Testis (tissue), 2 donors: ENCODE measurements at regions not wholly inside any gene's neighbourhood (a gene's known extent, or its start where the extent isn't known, plus 50 kb on each side); places are given as distances from the start of the nearest gene placed in this dataset.

Source experiments
- DNase-seq: peaks from one replicate; pipeline ENCODE4 v3.0.0-alpha.2; 2019
- H3K27ac ChIP-seq, 2 donors: fragments of 200-600 bp; sonication (generic); one replicate each; pipeline ENCODE4 v1.5.1; 2019
- H3K27me3 ChIP-seq: fragments of 200-600 bp; sonication (generic); one replicate; pipeline ENCODE4 v1.5.1; 2019
- H3K36me3 ChIP-seq: fragments of 200-600 bp; sonication (generic); one replicate; pipeline ENCODE4 v1.5.1; 2017; ENCODE audit warnings: low read depth; ENCODE audit errors: missing control alignments
- H3K4me1 ChIP-seq: fragments of 200-600 bp; sonication (generic); one replicate; pipeline ENCODE4 v1.5.1; 2019
- H3K4me3 ChIP-seq, 2 donors: fragments of 200-600 bp; sonication (generic); one replicate each; pipeline ENCODE4 v1.5.1; 2017 to 2019
- H3K9me3 ChIP-seq: fragments of 200-600 bp; sonication (generic); one replicate; pipeline ENCODE4 v1.5.1; 2017
- POLR2A ChIP-seq: fragments of 450-650 bp; IDR thresholded peaks from one replicate; pipeline ENCODE4 v1.6.1; 2017; ENCODE audit warnings: antibody characterized with exemption, mild to moderate bottlenecking, moderate library complexity
- WGBS, 2 donors: methylation state at CpG; one replicate each; pipeline ENCODE4 v1.1.5; 2018; 5-methylcytosine and 5-hydroxymethylcytosine counted together
- intact Hi-C: fragments of 100-400 bp; cut with DNase I; formaldehyde crosslinking; loops from one replicate; pipeline ENCODE4 v1.15.1; 2023; ENCODE audit warnings: low total_unique reads
- TF ChIP-seq, protein P1 (sequence below), 3 experiments: fragments of 450-650 bp in 2 of 3; fragments of 200-600 bp in 1 of 3; sonication (generic) in 1 of 3; IDR thresholded peaks; one replicate each; pipeline ENCODE4 v1.5.1; 2016 to 2019; ENCODE audit warnings: antibody characterized with exemption in 3 of 3, mild to moderate bottlenecking in 2 of 3, moderate library complexity in 1 of 3

DNA sequence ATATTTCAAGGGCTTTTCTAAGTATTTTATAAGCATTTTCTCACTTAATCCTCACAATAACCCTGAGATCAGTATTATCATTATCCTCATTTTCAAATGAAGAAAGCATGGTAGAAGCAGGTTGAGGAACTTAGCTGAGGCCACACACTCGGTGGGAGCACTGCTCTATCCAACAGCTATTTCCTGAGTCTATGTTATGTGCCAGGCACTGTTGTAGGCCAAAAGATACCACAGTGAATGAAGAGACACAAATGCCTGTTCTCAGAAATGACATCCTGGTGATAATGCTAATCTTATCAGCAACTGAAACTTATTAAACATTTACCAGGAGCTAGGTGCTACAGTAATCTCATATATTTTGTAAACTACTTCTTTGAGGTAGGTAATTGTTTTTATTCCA, 553.9 kb upstream of the ARGLU1 start:
- Histone ChIP-seq H3K27me3 (no peaks in the 10 kb centered on the region), H3K9me3 (no peaks in the 10 kb centered on the region), H3K36me3 (no peaks in the 10 kb centered on the region), H3K4me3 (no peak overlapping the region), H3K4me1 (no peaks in the 10 kb centered on the region), H3K27ac (no peak overlapping the region)
- TF ChIP-seq, protein P1, sequence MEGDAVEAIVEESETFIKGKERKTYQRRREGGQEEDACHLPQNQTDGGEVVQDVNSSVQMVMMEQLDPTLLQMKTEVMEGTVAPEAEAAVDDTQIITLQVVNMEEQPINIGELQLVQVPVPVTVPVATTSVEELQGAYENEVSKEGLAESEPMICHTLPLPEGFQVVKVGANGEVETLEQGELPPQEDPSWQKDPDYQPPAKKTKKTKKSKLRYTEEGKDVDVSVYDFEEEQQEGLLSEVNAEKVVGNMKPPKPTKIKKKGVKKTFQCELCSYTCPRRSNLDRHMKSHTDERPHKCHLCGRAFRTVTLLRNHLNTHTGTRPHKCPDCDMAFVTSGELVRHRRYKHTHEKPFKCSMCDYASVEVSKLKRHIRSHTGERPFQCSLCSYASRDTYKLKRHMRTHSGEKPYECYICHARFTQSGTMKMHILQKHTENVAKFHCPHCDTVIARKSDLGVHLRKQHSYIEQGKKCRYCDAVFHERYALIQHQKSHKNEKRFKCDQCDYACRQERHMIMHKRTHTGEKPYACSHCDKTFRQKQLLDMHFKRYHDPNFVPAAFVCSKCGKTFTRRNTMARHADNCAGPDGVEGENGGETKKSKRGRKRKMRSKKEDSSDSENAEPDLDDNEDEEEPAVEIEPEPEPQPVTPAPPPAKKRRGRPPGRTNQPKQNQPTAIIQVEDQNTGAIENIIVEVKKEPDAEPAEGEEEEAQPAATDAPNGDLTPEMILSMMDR (IDR thresholded peaks at IDR 0.05) = no peak
- no peak for TF ChIP-seq POLR2A
- no peak for DNase-seq
- intact Hi-C loops = no loop called here
- 44 to 63% methylated on average over 1 of the region's 1 CpG for WGBS, 2 donors

GRCh38 chr13:107119989-107120881, 552.3 kb upstream of the ARGLU1 start:
- H3K36me3 ChIP-seq = no peaks in the 10 kb centered on the region
- no peaks in the 10 kb centered on the region for H3K4me1 ChIP-seq
- H3K4me3 ChIP-seq = no peak overlapping the region
- no peaks in the 10 kb centered on the region for H3K9me3 ChIP-seq
- intact Hi-C loops = no loop called here
- no peak for DNase-seq
- WGBS, 2 donors = 88 to 91% methylated on average over 7 of the region's 7 CpGs
- TF ChIP-seq, protein P1 (IDR thresholded peaks at IDR 0.05) = no peak
- TF ChIP-seq POLR2A = no peak
- no peaks in the 10 kb centered on the region for H3K27me3 ChIP-seq
- no peak overlapping the region for H3K27ac ChIP-seq

DNA sequence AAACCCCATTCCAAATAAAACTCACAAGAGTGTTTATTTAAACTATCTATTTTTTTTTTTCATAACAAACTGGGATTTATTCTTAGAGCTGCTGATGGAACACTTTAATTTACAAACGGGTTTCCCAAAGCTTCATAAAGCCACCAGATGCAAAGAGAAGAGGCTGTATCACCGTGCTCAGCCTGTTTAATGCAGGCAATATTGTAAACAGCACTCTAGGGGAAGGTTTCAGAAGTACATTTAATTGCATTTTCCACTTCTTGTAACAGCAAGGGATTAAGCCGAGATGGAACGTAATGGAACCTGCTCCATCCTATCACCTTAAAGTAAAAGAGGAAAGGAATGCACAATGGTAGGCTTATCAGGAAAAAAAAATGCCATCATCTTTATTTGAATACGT, 550.6 kb upstream of the ARGLU1 start:
- no peak for DNase-seq
- H3K9me3 ChIP-seq = no peaks in the 10 kb centered on the region
- no peaks in the 10 kb centered on the region for H3K4me1 ChIP-seq
- TF ChIP-seq, protein P1 (IDR thresholded peaks at IDR 0.05) = no peak
- no peak for TF ChIP-seq POLR2A
- H3K4me3 ChIP-seq = no peak overlapping the region
- H3K27me3 ChIP-seq = no peaks in the 10 kb centered on the region
- H3K27ac ChIP-seq = no peak overlapping the region
- 76 to 79% methylated on average over 5 of the region's 5 CpGs for WGBS, 2 donors
- intact Hi-C loops = no loop called here
- H3K36me3 ChIP-seq = no peaks in the 10 kb centered on the region

DNA sequence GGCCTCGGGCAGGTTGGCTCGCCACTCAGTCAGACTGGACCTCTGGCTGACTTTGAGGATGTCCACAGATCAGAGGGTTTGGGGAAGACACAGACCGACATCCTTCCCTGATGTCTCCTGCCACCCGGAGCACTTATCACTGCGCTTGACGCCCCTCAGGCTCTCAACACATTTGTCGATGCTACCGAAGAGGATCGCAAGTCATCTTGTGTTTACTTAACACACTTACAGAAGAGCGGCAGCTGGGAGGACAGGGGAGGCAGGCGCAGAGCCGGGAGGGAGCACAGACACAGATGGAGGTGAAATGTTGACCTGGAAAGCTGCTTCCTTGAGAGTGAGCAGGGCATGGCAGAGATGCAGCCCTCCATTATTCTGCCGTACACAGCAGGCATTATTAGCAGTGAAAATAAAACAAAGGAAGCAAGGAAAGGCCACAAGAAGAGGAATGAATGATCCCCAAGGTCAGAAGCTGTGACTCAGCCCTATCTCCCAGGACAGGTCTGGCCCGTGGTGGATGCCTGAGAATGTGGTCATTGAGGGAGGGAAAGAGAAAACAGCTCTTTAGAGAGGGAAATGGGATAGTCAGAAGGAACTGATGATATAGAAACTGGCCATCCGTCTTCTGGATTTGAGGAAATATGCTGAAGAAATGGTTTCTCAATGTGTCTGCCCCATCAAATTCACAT, 549.5 kb upstream of the ARGLU1 start:
- Histone ChIP-seq H3K36me3 (no peaks in the 10 kb centered on the region), H3K4me3 (no peak overlapping the region), H3K27me3 (no peaks in the 10 kb centered on the region), H3K4me1 (no peaks in the 10 kb centered on the region), H3K9me3 (no peaks in the 10 kb centered on the region), H3K27ac (no peak overlapping the region)
- WGBS, 2 donors = 63 to 69% methylated on average over 15 of the region's 15 CpGs
- intact Hi-C loops = no loop called here
- DNase-seq = no peak
- TF ChIP-seq POLR2A = no peak
- TF ChIP-seq, protein P1 (IDR thresholded peaks at IDR 0.05) = no peak
